Suprapubic skin (tissue), 3 donors: ENCODE measurements at regions not wholly inside any gene's neighbourhood (a gene's known extent, or its start where the extent isn't known, plus 50 kb on each side); places are given as distances from the start of the nearest gene placed in this dataset.

Source experiments
- POLR2A ChIP-seq, 2 donors: fragments of 450-650 bp; IDR thresholded peaks; one replicate each; pipeline ENCODE4 v1.6.1; 2017; ENCODE audit warnings: antibody characterized with exemption in 2 of 2, mild to moderate bottlenecking in 2 of 2, moderate library complexity in 2 of 2
- TF ChIP-seq, protein P1 (sequence below), 2 donors: fragments of 200-600 bp in 1 of 2; fragments of 450-650 bp in 1 of 2; sonication (generic) in 1 of 2; IDR thresholded peaks; one replicate each; pipeline ENCODE4 v1.5.1; 2016 to 2019; ENCODE audit warnings: antibody characterized with exemption in 2 of 2, mild to moderate bottlenecking in 1 of 2, moderate library complexity in 1 of 2

DNA sequence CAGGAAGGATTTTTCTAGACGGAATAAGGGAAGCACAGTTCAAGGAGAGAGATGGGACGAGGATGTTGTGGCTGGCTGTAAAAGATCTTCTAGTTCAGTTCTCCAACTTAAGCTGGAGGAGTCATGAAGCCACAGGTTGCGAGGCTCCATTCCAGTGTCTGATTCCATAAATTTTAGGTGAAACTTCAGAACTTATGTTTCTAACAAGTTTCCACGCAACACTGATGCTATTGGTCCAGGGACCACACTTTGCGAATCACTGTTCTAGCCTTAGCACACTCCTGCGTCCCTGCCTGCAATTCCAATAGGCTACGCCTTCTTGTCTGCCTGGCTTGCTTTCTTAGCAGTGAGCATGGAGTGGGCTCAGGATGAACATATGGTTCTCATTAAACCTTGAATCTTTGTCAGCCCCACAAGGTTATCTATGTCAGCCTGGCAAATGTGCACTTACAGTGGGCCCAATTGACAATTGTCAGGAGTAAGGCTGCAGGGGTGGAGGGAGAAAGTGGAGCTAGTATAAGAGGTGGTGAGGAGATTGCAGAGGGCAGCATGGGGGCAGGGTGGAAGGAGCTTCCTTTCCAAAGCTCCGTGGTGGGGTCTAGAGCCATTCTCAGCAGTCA lies 438.1 kb upstream of the ST6GAL2 start:
- TF ChIP-seq, protein P1, sequence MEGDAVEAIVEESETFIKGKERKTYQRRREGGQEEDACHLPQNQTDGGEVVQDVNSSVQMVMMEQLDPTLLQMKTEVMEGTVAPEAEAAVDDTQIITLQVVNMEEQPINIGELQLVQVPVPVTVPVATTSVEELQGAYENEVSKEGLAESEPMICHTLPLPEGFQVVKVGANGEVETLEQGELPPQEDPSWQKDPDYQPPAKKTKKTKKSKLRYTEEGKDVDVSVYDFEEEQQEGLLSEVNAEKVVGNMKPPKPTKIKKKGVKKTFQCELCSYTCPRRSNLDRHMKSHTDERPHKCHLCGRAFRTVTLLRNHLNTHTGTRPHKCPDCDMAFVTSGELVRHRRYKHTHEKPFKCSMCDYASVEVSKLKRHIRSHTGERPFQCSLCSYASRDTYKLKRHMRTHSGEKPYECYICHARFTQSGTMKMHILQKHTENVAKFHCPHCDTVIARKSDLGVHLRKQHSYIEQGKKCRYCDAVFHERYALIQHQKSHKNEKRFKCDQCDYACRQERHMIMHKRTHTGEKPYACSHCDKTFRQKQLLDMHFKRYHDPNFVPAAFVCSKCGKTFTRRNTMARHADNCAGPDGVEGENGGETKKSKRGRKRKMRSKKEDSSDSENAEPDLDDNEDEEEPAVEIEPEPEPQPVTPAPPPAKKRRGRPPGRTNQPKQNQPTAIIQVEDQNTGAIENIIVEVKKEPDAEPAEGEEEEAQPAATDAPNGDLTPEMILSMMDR (IDR thresholded peaks at IDR 0.05) = no peak
- no peak for TF ChIP-seq POLR2A (IDR thresholded peaks at IDR 0.05)
